GM23248 (cell line): ENCODE measurements at regions not wholly inside any gene's neighbourhood (a gene's known extent, or its start where the extent isn't known, plus 50 kb on each side); places are given as distances from the start of the nearest gene placed in this dataset.
A peak's percentile ranks its signal among the peaks of the same experiment; 100 is the strongest.

Experiments
- DNase-seq: peaks from one replicate; pipeline ENCODE4 v3.0.0-alpha.2; 2015
- H2AFZ ChIP-seq: fragments of 200-600 bp; sonication (generic); 2 replicates; pipeline ENCODE4 v1.6.1; 2016; ENCODE audit warnings: antibody characterized with exemption
- H3F3A ChIP-seq: fragments of 200-600 bp; sonication (generic); 2 replicates; pipeline ENCODE4 v1.6.1; 2016; ENCODE audit warnings: mild to moderate bottlenecking, antibody characterized with exemption, mixed run types; ENCODE audit not compliant: insufficient read depth
- H3K27ac ChIP-seq: fragments of 200-600 bp; sonication (generic); 2 replicates; pipeline ENCODE4 v1.5.1; 2016; ENCODE audit warnings: mild to moderate bottlenecking
- H3K27me3 ChIP-seq: fragments of 200-600 bp; sonication (generic); replicated peaks from 2 replicates; pipeline ENCODE4 v1.6.1; 2016; ENCODE audit warnings: mild to moderate bottlenecking; ENCODE audit not compliant: insufficient read depth
- H3K36me3 ChIP-seq: fragments of 200-600 bp; sonication (generic); 2 replicates; pipeline ENCODE4 v1.6.1; 2016; ENCODE audit warnings: low read depth, mild to moderate bottlenecking
- H3K4me1 ChIP-seq: fragments of 200-600 bp; sonication (generic); 2 replicates; pipeline ENCODE4 v1.6.1; 2016; ENCODE audit warnings: mild to moderate bottlenecking; ENCODE audit not compliant: insufficient read depth
- H3K4me2 ChIP-seq: fragments of 200-600 bp; sonication (generic); one replicate; pipeline ENCODE4 v1.6.1; 2016; ENCODE audit warnings: mild to moderate bottlenecking; ENCODE audit not compliant: unreplicated experiment
- H3K4me3 ChIP-seq: fragments of 200-600 bp; sonication (generic); 2 replicates; pipeline ENCODE4 v1.5.1; 2016; ENCODE audit warnings: mild to moderate bottlenecking
- H3K79me2 ChIP-seq: fragments of 200-600 bp; sonication (generic); 2 replicates; pipeline ENCODE4 v1.6.1; 2016; ENCODE audit warnings: mild to moderate bottlenecking; ENCODE audit not compliant: insufficient read depth
- H3K9ac ChIP-seq: fragments of 200-600 bp; sonication (generic); 2 replicates; pipeline ENCODE4 v1.6.1; 2016; ENCODE audit warnings: mild to moderate bottlenecking
- H3K9me2 ChIP-seq: fragments of 200-600 bp; sonication (generic); 2 replicates; pipeline ENCODE4 v1.6.1; 2016; ENCODE audit warnings: mixed run types, mild to moderate bottlenecking, moderate library complexity; ENCODE audit not compliant: insufficient read depth
- H3K9me3 ChIP-seq: fragments of 200-600 bp; sonication (generic); one replicate; pipeline ENCODE4 v1.6.1; 2017; ENCODE audit warnings: low read depth
- H4K20me1 ChIP-seq: fragments of 200-600 bp; sonication (generic); 2 replicates; pipeline ENCODE4 v1.6.0; 2016; ENCODE audit not compliant: insufficient read depth
- EZH2 ChIP-seq: fragments of 200-600 bp; sonication (generic); IDR thresholded peaks from 2 replicates; pipeline ENCODE4 v1.6.1; 2018; ENCODE audit warnings: antibody characterized with exemption, mild to moderate bottlenecking; ENCODE audit not compliant: insufficient read depth, poor library complexity, severe bottlenecking
- EZH2phosphoT487 ChIP-seq: fragments of 200-600 bp; sonication (generic); IDR thresholded peaks from 2 replicates; pipeline ENCODE4 v1.6.1; 2018; ENCODE audit warnings: antibody characterized with exemption, moderate library complexity, mild to moderate bottlenecking, low read depth; ENCODE audit not compliant: insufficient read depth
- WGBS, 2 experiments: methylation state at CpG; one replicate each; pipeline ENCODE4 v1.1.6; 2015 to 2017; ENCODE audit warnings: low lambda C conversion rate in 2 of 2, low coverage in 1 of 2; ENCODE audit errors: missing lambda C conversion rate in 2 of 2; 5-methylcytosine and 5-hydroxymethylcytosine counted together
- in situ Hi-C: fragments of 300-500 bp; cut with MboI; formaldehyde crosslinking; loops from 2 replicates; pipeline ENCODE4 v1.15.0; 2020

DNA sequence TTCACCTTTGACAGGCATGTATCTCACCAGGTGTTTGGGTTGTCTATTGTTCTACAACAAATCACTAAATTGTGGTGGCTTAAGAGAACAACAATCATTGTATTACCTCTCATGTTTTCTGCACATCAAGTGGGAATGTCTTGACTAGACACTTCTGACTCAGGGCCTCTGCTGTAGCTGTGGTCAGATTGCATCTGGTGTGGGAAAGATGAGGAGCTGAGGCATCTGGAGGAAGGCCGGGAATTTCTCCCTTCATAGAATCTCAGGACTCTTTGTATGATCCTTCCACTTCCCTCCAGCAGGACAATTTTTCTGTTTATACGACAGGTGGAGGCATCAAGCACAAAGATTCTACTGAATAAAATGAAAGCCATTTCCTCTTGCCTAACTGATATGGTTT, 511.8 kb upstream of the NBEA start:
- Histone ChIP-seq H3K9me3 (no peaks in the 10 kb centered on the region), H3K4me1 (0 out of 2 replicates have a peak, but pooled peaks cover 3% of the 10 kb centered on the region), H3K27ac (no peak overlapping the region), H3K9me2 (no peaks in the 10 kb centered on the region), H3K4me3 (no peak overlapping the region), H3K4me2 (no peak overlapping the region), H2AFZ (no peak overlapping the region), H3F3A (no peaks in the 10 kb centered on the region), H3K27me3 (no peaks in the 10 kb centered on the region), H3K79me2 (no peaks in the 10 kb centered on the region), H3K9ac (no peak overlapping the region), H4K20me1 (no peaks in the 10 kb centered on the region), H3K36me3 (no peaks in the 10 kb centered on the region)
- DNase-seq = peak; percentile 49
- WGBS, 2 experiments = 87 to 88% methylated on average over 2 of the region's 2 CpGs
- in situ Hi-C loops = no loop called here
- TF ChIP-seq EZH2phosphoT487 = no peak
- TF ChIP-seq EZH2 = no peak

DNA sequence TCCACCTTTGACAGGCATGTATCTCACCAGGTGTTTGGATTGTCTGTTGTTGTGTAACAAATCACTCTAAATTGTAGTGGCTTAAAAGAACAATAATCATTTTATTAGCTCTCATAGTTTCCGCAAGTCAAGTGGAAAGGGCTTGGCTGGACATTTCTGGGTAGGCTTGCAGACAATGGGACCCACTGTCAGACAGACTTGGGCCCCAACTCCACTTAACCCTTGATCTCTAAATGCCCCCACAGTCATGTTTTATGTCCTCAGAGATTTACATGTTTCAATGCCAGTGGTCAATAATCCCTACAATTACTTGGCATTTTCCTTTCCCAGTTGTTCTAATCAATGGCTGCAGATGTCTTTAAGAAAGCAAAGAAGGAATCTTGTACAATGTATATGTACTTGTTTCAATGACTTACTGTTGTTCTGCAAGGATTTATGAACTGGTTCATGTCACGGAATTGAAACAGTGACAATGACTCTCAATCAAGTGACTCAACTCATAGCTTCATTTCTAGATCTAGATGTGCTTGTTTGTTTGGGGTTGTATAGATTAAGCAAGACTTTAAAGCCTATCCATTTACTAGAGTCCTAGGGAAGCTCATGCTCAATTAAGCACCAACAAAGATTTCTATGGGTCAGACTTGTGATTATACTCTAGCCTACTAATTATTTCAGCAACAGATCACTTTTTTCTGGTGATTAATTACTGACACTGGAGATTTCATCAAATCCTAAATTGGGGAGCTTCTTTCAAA, 510.1 kb upstream of the NBEA start:
- in situ Hi-C loops = no loop called here
- H3K9me3 ChIP-seq = no peaks in the 10 kb centered on the region
- H2AFZ ChIP-seq = no peak overlapping the region
- H3K36me3 ChIP-seq = no peaks in the 10 kb centered on the region
- H3K27ac ChIP-seq = no peak overlapping the region
- no peaks in the 10 kb centered on the region for H3K79me2 ChIP-seq
- 0 out of 2 replicates have a peak, but pooled peaks cover 5% of the 10 kb centered on the region for H3K4me1 ChIP-seq
- no peak for DNase-seq
- no peaks in the 10 kb centered on the region for H3K9me2 ChIP-seq
- H3K9ac ChIP-seq = no peak overlapping the region
- no peaks in the 10 kb centered on the region for H3K27me3 ChIP-seq
- no peak overlapping the region for H3K4me2 ChIP-seq
- no peak overlapping the region for H3K4me3 ChIP-seq
- TF ChIP-seq EZH2phosphoT487 (no peak), EZH2 (no peak)
- 85 to 86% methylated on average over 2 of the region's 2 CpGs for WGBS, 2 experiments
- H3F3A ChIP-seq = no peaks in the 10 kb centered on the region
- no peaks in the 10 kb centered on the region for H4K20me1 ChIP-seq

DNA sequence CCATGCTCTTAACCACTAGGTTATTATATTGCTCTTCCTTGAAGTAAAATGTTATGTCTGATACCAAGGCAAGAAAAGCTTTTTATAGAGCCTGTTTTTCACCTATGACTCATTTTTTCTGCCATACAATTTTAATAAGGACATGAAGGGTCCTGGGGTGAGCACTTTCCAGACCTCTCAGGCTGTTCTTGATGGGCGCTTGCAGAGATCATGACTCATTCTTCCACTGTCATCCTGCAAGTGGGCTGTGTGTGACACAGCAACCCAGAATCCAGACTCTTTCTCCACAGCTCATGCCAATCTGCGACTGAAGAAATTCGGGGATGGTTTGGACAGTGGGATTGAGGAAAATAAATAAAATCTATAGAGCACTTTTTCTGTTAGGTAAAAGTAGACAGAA, 506.7 kb upstream of the NBEA start:
- Histone ChIP-seq H3K27me3 (no peaks in the 10 kb centered on the region), H2AFZ (no peak overlapping the region), H3K4me3 (no peak overlapping the region), H3K79me2 (no peaks in the 10 kb centered on the region), H3K36me3 (no peaks in the 10 kb centered on the region), H3K27ac (no peak overlapping the region), H3F3A (no peaks in the 10 kb centered on the region), H3K4me1 (0 out of 2 replicates have a peak, but pooled peaks cover 5% of the 10 kb centered on the region), H4K20me1 (no peaks in the 10 kb centered on the region), H3K9ac (no peak overlapping the region), H3K9me2 (no peaks in the 10 kb centered on the region), H3K9me3 (no peaks in the 10 kb centered on the region), H3K4me2 (no peak overlapping the region)
- DNase-seq = peak; percentile 63
- WGBS, 2 experiments = 27 to 29% methylated on average over 3 of the region's 3 CpGs
- TF ChIP-seq EZH2phosphoT487 = no peak
- no peak for TF ChIP-seq EZH2
- in situ Hi-C loops = no loop called here

DNA sequence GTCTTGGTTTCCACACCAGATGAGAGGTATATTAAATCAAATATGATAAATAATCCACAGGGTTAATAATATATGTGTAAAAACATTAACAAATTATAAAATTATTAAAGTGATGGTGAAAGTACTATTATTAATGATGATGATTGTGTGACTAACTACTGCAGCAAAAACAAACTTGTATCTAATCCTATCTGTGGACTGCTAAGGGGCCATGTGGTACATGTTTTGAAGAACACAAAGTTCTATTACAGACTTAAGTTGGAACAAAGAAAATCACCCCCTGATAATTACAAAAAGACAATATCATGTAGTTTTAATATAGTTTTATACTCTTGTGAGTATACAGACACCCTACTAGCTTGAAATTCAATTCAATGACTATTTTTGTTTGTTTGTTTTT, 504.2 kb upstream of the NBEA start:
- no peaks in the 10 kb centered on the region for H3K36me3 ChIP-seq
- H3K9me2 ChIP-seq = 0 out of 2 replicates have a peak, but pooled peaks cover 4% of the 10 kb centered on the region
- no peak overlapping the region for H3K4me3 ChIP-seq
- no peak for DNase-seq
- H3K9ac ChIP-seq = no peak overlapping the region
- no peak overlapping the region for H2AFZ ChIP-seq
- TF ChIP-seq EZH2phosphoT487 (no peak), EZH2 (no peak)
- in situ Hi-C loops = no loop called here
- H3K4me1 ChIP-seq = 0 out of 2 replicates have a peak, but pooled peaks cover 5% of the 10 kb centered on the region
- no peak overlapping the region for H3K4me2 ChIP-seq
- H3K27me3 ChIP-seq = no peaks in the 10 kb centered on the region
- H3K9me3 ChIP-seq = no peaks in the 10 kb centered on the region
- H3K27ac ChIP-seq = no peak overlapping the region
- no peaks in the 10 kb centered on the region for H4K20me1 ChIP-seq
- no peaks in the 10 kb centered on the region for H3F3A ChIP-seq
- H3K79me2 ChIP-seq = no peaks in the 10 kb centered on the region

DNA sequence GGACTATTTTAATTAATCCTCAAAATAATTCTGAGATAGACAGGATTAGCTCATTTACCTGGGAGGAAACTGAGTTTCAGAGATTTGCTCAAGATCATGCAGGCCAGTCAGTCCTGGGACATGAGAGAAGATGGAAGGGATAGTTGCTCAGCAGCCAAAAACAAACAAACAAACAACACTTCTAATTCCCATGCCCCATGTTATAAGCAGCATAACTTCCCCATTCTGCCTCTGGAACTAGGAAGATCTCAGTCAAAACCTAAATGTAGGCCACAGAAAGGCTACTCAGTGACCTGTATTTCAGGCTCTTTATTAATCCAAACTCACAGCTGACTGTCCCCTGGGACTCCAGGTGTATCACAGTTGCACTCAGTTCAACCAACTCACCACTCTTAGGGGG, 489.2 kb upstream of the NBEA start:
- Histone ChIP-seq H3K79me2 (no peaks in the 10 kb centered on the region), H4K20me1 (no peaks in the 10 kb centered on the region), H3K9ac (no peak overlapping the region), H3F3A (no peaks in the 10 kb centered on the region), H2AFZ (no peak overlapping the region), H3K4me3 (no peak overlapping the region), H3K9me3 (no peaks in the 10 kb centered on the region), H3K9me2 (no peaks in the 10 kb centered on the region), H3K4me2 (no peak overlapping the region), H3K36me3 (no peaks in the 10 kb centered on the region), H3K27me3 (no peaks in the 10 kb centered on the region), H3K4me1 (no peaks in the 10 kb centered on the region), H3K27ac (no peak overlapping the region)
- in situ Hi-C loops = no loop called here
- no peak for TF ChIP-seq EZH2
- TF ChIP-seq EZH2phosphoT487 = no peak
- no peak for DNase-seq
